HCEC 1CT (cell line): ENCODE measurements at regions not wholly inside any gene's neighbourhood (a gene's known extent, or its start where the extent isn't known, plus 50 kb on each side); places are given as distances from the start of the nearest gene placed in this dataset.

Experiments used
- DNase-seq: peaks from one replicate; pipeline ENCODE4 v3.0.0-alpha.2; 2017

DNA sequence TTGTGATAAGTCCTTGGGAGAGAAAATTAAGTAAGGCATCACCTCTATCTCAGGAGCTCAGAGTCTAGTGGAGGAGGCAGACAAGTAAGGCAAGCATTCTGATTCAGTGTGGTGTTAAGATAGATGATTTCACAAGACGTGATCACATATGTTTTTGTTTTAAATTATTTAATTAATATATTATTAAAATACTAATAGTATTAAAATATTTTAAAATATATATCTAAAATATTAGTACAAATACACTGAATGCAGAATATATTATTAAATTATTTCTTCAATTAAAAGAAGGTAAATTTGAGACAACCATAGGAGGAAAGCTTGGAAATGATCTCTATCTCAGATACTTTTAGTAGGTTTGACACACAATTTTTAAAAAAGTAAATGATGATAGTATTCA is 51.5 kb upstream of the ANO4 start:
- DNase-seq: no peak
